CD4-positive, alpha-beta T cell treated with Interleukin-17A for 1 hour (primary cell): ENCODE measurements at regions not wholly inside any gene's neighbourhood (a gene's known extent, or its start where the extent isn't known, plus 50 kb on each side); places are given as distances from the start of the nearest gene placed in this dataset.
"Not testable (repeated sequence)": the region's sequence is repeated elsewhere in the genome, so short reads cannot be mapped to it uniquely, and the experiment has no call there.

ENCODE experiments used
- DNase-seq: peaks from one replicate; pipeline ENCODE4 v3.0.0-alpha.2; 2020

- no peak for DNase-seq
Observed at GRCh38 chr15:38818157-38818790, 253.7 kb upstream of the RASGRP1 start.

- DNase-seq: no peak
Observed at GRCh38 chr15:38819387-38819950, 254.9 kb upstream of the RASGRP1 start.

DNA sequence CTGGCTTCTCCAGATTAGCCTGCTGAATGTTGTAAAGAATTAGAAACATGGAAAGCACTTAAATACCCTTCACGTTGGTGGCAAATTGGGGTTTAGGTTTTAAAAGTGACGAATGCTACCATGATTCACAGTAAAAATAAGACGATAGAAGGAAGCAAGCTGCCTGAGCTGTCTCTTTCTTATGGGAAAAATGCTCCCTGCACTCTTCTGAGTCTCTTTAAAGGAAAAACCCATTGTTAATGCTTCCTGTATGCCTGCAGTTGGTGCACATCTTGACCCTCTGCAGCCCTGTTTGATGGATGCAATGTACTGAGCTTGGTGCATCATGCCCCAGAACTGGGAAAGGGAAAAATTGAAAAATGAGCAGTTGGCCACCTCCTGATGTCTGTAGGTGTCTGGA is 258.6 kb upstream of the RASGRP1 start:
- DNase-seq: no peak

DNA sequence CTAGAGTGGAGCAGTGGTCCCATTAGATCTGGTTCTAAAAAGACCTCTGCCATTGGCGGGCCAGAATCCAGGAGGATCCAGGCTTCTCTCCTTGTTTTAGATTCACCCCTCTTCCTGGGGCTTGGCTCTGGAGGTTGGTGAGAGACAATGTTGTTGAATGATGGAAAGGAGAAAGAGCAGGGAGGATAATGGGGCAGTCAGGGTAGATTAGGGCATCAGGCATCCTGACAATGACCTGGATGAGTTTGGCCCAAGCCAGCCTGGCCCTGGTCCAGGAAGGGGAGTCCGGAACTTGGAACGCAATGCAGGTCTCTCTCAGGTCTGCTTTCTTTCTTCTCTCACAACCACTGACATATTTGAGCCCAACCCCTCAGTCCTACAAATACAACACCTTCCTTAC is 260.1 kb upstream of the RASGRP1 start:
- DNase-seq: no peak

DNA sequence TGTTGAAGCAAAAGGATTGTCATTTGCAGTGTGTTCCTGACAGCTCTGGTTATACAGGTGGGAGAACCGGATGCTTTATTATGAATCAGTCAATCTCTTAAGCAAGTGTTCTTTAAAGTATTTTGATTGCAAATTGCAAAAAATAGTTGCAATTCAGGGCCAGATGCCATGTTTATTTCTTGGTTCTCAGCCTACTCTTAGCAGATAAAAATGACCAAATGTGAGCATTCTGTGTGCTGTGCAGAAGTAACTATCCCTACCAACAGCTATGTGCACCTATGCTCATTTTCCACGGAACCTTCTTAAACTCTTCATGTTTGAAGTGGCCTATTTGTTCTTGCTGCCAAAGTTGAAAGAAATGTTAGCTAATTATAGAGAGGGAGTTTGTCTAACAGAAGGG is 262.3 kb upstream of the RASGRP1 start:
- DNase-seq: no peak

DNA sequence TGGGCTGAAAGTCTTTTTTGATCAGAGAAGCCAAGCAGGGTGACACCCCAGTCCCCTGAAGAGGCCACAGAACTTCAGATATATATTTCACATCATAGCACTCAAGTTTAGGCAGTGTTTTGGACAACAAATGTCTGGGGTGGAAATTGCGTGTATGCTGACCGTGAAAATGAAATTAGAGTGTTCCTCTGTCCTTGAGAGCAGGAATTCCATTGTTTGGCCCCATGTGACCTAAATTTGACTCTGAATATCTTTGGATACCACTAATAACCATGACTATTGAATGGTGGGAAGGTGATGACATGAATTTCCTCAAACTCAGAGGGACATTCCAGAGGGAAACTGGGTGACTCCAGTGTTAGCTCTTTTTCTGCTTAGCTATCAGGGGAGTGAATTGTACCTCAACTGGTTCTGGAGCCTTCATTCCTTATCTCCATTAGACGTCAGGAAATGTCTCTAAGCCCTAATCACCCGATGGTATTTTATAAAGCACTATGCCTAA is 263.5 kb upstream of the RASGRP1 start:
- DNase-seq: no peak

DNA sequence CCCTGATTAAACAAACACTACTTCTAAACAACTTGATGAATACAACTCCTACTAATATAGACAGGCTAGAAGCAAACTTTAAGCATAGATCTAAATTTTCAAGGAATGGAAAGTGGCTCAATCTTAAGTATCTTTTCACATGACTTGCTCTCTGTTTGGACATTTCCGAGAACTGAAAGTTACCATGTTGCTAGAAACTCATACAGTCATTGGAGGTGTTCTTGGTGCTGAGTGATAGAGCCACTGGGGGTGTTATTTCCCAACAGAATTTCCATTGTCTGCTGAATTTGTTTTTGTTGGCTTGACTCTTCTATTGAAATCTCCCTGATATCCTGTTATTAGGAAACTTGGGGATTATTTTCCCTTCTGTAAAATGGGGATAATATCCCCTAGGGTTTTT is 264.5 kb upstream of the RASGRP1 start:
- no peak for DNase-seq

DNA sequence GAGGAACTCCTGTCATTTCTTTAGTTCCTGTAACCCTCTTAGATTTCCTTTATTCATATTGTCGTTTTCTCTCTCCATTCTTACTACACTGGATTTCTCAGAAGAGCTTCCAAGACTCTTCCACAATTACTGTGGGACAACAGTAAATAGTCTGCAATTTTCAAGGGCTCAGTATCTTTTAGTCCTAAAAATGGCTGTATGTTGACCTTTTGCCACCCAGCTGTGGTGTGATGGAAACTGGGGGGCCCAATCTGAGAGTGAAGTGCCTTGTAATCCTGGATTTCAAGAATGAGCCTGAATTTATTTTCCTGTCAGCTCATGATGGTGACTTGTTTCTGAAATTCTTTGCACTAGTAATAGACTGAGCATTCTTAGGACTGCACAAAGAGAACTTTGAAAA is 277.6 kb upstream of the RASGRP1 start:
- DNase-seq: no peak

DNA sequence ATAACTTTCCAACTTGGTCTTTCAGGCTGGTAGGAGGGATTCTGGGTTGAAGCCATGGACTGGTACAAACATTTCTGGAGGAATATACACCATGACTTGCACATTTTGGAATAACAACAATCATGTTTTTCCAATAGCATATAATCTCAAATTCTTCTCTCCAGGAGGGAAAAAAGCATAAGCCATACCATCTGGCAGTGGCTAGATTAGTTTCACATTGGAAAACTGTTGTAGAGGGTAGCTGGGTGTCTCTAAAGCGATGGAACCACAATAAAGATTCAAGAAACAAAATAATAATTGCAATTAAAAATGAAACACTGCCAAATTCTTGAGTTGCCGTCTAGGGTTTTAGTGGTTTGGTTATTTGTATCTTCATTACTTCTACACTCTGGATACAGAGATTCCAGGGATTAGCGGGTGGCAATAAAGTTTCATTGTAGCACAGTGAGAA is 278.5 kb upstream of the RASGRP1 start:
- DNase-seq: no peak

DNA sequence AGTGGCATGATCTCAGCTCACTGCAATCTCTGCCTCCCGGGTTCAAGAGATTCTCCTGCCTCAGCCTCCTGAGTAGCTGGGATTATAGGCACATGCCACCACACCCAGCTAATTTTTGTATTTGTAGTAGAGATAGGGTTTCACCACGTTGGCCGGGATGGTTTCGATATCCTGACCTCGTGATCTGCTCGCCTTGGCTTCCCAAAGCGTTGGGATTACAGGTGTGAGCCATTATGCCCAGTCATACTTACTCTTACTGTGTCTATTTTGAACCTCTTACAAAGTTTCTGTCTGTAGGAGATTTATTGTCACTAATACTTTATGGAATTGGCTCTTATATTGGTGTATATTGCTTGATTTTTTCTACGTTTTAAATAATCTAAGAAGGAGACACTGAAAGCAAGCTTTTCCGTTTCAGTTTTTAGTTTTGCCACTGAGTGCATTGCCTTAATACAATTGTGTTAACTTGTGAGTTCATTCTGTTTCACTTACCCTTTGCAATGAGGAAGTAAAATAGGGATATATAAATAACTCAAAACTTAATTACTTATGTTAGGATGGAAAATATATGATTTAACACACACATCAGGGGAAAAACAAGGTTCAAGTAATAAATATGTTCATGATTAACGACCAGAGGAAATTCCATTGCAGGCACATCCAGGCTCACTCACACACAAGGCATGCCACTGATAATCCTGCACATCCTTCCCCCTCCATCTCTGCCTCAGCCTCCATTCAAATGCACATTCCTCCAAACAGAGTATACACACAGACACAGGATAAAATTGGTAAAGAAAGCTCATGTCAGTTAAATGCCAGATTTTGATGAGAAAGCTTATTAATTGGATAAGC is 279.3 kb upstream of the RASGRP1 start:
- DNase-seq: no peak

DNA sequence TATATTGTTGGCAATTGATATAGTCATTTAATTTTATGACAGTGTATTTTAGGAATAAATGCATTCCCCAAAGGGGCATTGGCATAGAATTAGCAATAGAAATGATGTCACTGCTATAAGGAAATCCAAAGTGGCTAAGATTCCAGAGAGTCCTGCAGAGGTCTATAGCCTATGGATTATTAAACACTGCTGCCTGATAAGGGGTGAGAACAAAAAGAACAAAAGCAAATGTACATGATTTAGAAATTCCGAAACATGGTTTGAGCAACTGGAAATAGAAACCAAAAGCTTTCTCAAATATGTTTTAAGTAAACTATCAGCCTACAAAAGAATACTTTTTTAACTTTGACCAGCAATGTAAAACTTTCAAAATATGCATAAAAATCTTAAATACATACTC is 280.1 kb upstream of the RASGRP1 start:
- DNase-seq: no peak

DNA sequence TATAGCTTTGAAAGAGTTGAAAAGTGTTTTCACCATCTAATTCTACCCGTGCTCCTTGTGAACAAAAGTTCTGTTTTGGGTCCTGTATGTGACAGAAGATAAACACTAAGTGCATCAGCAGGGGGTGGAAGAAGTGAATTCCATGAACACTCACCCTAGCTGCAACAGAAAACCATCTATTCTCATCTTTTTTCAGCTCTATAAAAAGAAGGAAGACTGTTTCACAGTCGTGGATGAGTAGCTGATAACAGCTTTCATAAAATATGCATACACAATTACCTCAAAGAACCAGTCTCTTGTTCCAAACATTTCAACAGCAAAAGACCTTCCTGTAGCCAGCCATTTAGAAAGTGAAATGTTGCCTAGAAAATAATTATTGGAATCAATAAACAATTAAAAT is 281.7 kb upstream of the RASGRP1 start:
- DNase-seq: no peak

DNA sequence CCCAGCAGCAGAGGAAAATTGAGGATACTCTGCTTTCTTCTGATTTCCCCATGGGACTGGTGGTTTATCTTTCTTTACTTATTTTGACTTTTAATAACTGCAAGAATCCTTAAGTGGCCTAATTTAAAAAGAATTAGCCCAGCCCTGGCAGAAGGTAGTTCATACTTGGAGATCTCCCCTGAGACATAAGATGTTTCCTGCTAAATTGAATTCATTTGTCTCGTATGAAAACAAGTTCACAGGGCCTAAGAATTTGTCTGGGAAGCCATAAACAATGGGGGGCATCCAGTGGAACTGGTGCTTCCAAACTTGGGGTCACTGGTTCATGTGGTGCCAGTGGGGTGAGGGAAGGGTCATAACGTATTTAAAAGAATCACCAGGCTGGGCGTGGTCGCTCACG is 283.1 kb upstream of the RASGRP1 start:
- no peak for DNase-seq

DNA sequence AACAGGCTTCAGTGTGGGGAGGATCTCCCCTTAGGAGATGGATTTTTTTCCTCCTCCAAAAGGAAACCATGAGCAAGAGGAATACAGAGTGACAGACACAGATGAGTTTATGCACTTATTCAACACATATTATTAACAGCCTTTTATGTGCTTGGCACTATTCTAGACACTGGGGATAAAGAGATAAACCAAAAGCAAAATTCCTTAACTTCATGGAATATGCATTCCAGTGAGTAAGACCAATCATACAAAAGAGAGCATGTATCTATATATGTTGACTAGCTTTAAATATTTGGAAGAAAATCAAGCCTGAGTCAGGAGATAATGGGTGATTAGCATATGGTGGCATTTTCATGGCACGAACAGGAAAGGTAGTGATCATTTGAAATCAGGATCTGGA is 284.4 kb upstream of the RASGRP1 start:
- DNase-seq: no peak

DNA sequence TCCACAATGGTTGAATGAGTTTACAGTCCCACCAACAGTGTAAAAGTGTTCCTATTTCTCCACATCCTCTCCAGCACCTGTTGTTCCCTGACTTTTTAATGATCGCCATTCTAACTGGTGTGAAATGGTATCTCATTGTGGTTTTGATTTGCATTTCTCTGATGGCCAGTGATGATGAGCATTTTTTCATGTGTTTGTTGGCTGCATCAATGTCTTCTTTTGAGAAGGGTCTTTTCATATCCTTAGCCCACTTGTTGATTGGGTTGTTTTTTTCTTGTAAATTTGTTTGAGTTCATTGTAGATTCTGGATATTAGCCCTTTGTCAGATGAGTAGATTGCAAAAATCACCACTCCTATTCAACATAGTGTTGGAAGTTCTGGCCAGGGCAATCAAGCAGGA is 287.6 kb upstream of the RASGRP1 start:
- not testable (repeated sequence) for DNase-seq

GRCh38 chr15:38853608-38854007 is 289.0 kb upstream of the RASGRP1 start:
- peak; percentile 21 for DNase-seq

DNA sequence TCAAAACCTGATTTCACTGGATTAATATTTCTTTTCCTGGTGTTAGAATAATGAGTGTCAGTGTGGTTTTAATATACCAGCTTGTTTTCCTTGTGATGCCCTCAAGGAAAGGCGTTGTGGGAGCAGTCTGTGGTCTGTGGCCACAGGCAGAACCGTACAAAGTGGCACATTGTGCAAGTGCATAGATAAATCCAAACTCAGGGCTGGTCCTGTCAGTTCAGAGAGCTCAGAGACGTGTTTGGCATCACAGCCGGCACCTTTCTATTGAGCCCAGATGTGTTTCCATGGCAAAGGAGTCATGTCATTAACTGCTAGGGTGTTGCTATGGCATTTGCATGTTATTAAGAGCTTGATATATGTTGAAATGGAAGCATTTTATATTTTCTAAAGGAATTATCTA is 289.9 kb upstream of the RASGRP1 start:
- DNase-seq: no peak

- no peak for DNase-seq
Observed at GRCh38 chr15:38857814-38858213, 293.2 kb upstream of the RASGRP1 start.

GRCh38 chr15:38859574-38859973 is 295.0 kb upstream of the RASGRP1 start:
- no peak for DNase-seq

- no peak for DNase-seq
Observed at GRCh38 chr15:38860253-38860652, 295.6 kb upstream of the RASGRP1 start.

DNA sequence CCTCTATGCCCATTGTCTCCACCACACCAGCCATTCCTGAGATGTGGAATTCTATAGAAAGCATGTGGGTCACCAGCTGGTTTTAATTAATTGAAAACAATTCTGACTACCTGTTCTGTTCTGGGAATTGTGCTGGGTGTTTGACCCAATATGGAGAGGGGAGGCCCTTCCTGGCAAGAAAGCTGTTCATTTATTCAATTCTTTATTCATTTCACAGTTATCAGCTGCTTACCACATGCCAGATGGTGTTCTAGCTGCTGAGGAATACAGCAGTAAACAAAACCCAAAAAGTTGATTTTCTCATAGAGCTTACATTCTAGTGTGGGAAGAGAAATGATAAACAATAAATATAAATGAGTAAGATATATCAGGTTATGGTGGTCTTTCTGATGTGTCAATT is 296.1 kb upstream of the RASGRP1 start:
- DNase-seq: no peak

DNA sequence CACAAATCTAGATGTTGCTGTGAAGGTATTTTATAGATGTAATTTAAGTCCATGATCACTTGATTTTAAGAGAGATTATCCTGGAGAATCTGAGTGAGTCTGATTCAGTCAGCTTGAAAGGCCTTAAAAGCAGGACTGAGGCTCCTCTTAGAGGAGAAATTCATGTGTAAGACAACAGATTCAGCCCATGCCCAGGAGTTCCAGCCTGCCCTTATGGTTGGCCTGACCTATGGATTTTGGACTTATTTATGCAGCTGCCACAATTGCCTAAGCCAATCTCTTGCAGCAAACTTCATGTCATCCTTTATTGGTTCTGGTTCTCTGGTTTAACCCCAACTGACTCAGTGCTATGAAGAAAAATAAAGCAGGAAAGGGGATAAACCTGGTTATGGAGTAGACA is 296.5 kb upstream of the RASGRP1 start:
- DNase-seq: no peak

- no peak for DNase-seq
Observed at GRCh38 chr15:38862099-38862498, 297.5 kb upstream of the RASGRP1 start.

DNA sequence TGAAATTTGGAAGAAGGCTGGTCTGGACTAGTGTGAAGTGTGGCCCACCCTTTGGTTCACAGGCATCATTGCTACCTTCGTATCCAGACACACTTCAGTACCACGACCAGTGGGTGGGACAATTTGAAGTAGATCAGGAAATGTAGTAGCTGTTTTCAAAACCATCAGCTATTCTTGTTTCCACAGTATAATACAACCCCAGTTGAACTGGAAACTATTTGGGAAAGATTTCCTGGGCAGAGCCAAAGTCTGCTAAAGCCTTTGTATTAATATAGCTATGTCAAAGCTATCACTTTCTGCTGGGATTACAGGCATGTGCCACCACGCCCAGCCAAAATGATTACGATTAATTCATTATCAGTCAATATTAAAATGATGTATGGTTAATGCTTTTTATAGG is 298.8 kb upstream of the RASGRP1 start:
- DNase-seq: no peak
